Stimulated activated naive CD4-positive, alpha-beta T cell (primary cell): ENCODE measurements at regions not wholly inside any gene's neighbourhood (a gene's known extent, or its start where the extent isn't known, plus 50 kb on each side); places are given as distances from the start of the nearest gene placed in this dataset.

ENCODE experiments used
- DNase-seq, 6 experiments: peaks; one replicate each; lab custom pipeline; 2025; lab: John Stamatoyannopoulos, UW

- no peak for DNase-seq
These were observed 60.7 kb upstream of the SMLR1 start for GRCh38 chr6:130766239-130767144.

DNA sequence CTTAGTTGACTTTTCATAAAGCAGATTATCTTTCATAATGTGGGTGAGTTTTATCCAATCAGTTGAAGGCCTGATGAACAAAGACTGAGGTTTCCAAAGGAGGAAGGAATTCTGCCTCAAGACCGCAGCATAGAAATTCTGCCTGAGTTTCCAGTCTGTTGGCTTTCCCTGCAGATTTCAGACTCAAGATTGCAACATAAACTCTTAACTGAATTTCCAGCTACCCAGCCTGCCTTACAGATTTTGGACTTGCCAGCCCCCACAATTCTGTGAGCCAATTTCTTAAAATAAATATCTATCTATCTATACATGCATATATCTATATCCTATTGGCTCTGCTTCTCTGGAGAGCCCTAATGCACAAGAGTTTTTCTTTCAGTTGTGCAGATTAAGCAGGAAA, 57.3 kb upstream of the SMLR1 start:
- no peak for DNase-seq

DNA sequence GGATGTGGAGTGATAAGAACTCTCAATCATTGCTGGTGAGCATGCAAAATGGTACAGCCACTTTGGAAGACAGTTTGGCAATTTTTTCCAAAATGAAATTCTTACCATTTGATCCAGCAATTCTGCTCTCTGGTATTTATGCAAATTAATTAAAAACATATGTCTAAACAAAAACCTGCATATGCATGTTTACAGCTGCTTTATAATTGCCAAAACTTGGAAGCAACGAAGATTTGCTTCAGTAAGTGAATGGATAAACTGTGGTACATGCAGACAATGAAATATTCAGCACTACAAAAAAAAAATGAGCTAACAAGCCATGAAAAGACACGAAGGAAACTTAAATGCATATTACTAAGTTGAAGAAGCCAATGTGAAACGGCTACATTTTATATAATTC, 55.5 kb upstream of the SMLR1 start:
- DNase-seq = no peak

GRCh38 chr6:130773860-130774259, 53.3 kb upstream of the SMLR1 start:
- no peak for DNase-seq

DNA sequence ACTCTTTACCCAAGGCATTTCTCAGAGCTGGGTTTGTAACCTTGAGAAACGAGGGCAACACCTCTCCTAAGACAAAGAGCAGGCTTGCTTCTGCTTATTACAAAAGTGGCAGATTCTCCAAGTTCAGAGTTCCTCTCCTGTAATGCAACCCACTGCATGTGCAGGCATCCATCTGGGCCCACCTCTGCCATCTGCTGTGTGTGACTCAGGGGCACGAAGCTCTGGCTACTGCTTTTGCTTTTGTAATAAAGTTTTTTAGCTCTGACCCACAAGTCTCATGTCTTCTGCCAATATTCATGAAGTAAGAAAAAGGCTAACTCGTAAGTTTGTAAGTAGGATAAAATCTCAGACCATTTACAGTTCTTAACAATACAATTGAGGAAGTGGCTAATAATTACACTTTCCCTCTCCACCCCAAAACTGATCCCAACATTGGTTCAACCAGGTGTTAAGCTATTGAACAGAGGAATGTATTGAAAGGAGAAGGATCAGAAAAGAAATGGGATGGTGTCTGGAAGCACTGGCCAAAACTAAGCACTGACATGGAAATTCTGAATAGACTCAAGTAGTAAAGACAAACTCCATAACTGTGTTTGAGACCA, 51.7 kb upstream of the SMLR1 start:
- no peak for DNase-seq

DNA sequence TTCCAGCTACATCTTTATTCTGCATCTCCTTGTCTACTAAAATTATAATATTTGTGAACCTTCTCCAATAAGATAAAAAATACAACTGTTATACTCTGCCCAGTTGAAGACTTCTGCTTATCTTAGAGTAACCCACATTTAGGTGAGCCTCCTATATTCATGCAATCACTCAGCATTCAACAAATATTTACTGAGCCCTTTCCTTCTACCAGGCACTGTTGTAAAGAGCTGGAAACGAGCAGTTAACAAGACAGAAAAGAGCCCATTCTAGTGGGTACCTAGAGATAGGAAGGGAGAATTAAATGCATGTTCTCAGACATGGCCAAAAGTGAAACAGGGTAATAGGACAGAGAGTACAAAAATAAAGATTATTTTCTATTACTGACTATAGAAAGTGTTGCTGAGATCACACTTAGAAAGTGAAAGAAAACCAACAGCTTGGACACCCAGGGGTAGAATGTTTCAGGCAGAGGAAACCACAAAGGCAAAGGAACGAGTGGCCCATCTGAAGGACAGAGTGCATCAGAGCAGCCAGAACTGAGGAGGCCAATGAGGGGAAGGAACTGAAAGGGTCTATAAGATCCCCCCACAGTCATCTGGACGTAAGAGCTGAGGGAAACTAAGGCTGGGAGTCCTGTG, 50.8 kb upstream of the SMLR1 start:
- DNase-seq = no peak
